SU-DHL-6 (cell line): ENCODE measurements at regions not wholly inside any gene's neighbourhood (a gene's known extent, or its start where the extent isn't known, plus 50 kb on each side); places are given as distances from the start of the nearest gene placed in this dataset.

Source experiments
- H2AFZ ChIP-seq: fragments of 200-600 bp; sonication (generic); 2 replicates; pipeline ENCODE4 v1.6.1; 2014; ENCODE audit warnings: low read depth, mild to moderate bottlenecking, moderate library complexity, mixed read lengths, antibody characterized with exemption, low read length; ENCODE audit not compliant: severe bottlenecking
- H3F3A ChIP-seq: fragments of 200-600 bp; shearing (Covaris generic); 2 replicates; pipeline ENCODE4 v1.6.0; 2016; ENCODE audit warnings: antibody characterized with exemption, mild to moderate bottlenecking; ENCODE audit not compliant: insufficient read depth
- H3K27ac ChIP-seq: fragments of 200-600 bp; sonication (generic); 2 replicates; pipeline ENCODE4 v1.5.1; 2016; ENCODE audit warnings: low read depth, mild to moderate bottlenecking, low read length, moderate library complexity, mixed read lengths
- H3K27me3 ChIP-seq: fragments of 200-600 bp; sonication (generic), shearing (Covaris generic); 2 replicates; pipeline ENCODE4 v1.6.0; 2014; ENCODE audit warnings: mild to moderate bottlenecking, low read length
- H3K36me3 ChIP-seq: fragments of 200-600 bp; sonication (generic); 2 replicates; pipeline ENCODE4 v1.6.1; 2014; ENCODE audit warnings: mild to moderate bottlenecking, low read length, mixed read lengths
- H3K4me2 ChIP-seq: fragments of 300-600, 200-600 bp; shearing (Covaris generic), sonication (generic); 2 replicates; pipeline ENCODE4 v1.6.0; 2014; ENCODE audit warnings: low read length, low read depth, mild to moderate bottlenecking; ENCODE audit not compliant: poor library complexity, severe bottlenecking
- H3K4me3 ChIP-seq: fragments of 200-600 bp; sonication (generic); 2 replicates; pipeline ENCODE4 v1.5.1; 2014; ENCODE audit warnings: antibody characterized with exemption, low read length, mild to moderate bottlenecking, mixed read lengths; ENCODE audit not compliant: insufficient read depth, poor library complexity, severe bottlenecking
- H3K79me2 ChIP-seq: fragments of 200-600 bp; sonication (generic); 2 replicates; pipeline ENCODE4 v1.6.1; 2014; ENCODE audit warnings: mild to moderate bottlenecking, low read length, moderate library complexity; ENCODE audit not compliant: insufficient read depth
- H3K9ac ChIP-seq: fragments of 200-600 bp; sonication (generic); 2 replicates; pipeline ENCODE4 v1.7.0; 2014; ENCODE audit warnings: mild to moderate bottlenecking, low read length
- H3K9me2 ChIP-seq: fragments of 200-600 bp; sonication (generic); replicated peaks from 2 replicates; pipeline ENCODE4 v1.6.1; 2014; ENCODE audit warnings: low read length; ENCODE audit not compliant: insufficient read depth
- H3K9me3 ChIP-seq: fragments of 200-600 bp; sonication (generic); 2 replicates; pipeline ENCODE4 v1.6.1; 2014; ENCODE audit warnings: low read length, mixed read lengths; ENCODE audit not compliant: insufficient read depth
- H4K20me1 ChIP-seq: fragments of 200-600 bp; sonication (generic); 2 replicates; pipeline ENCODE4 v1.6.1; 2014; ENCODE audit warnings: low read depth, mild to moderate bottlenecking, antibody characterized with exemption, low read length, moderate library complexity, mixed read lengths
- EZH2phosphoT487 ChIP-seq: fragments of 200-600 bp; sonication (generic), shearing (Covaris generic); conservative IDR thresholded peaks from 2 replicates; pipeline ENCODE4 v1.6.1; 2018; ENCODE audit warnings: mild to moderate bottlenecking, antibody characterized with exemption, low read length, moderate library complexity, mixed read lengths
- TF ChIP-seq, protein P1 (sequence below): fragments of 200-600 bp; sonication (generic); IDR thresholded peaks from one replicate; pipeline ENCODE4 v1.5.1; 2017; ENCODE audit warnings: antibody characterized with exemption, mild to moderate bottlenecking, low read length, moderate library complexity; ENCODE audit not compliant: insufficient read depth, poor library complexity, severe bottlenecking

DNA sequence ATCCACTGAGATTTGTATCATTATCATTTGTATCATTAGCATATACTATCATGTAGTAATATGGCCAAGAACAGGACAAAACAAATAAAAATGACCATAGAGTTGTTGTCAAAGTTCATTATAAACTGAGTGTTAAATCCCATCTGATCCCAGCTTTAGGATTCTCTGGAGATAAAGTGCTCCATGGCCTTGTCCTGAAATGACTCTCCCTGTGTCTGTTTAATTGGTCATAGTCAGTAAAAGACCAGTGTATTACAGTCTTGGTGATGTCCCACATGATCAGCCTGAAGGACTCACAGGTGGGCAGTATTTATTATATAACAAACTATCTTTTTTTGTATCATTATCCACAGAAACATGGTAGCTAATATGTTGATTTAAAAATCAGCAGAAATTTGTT, 361.6 kb downstream of the TMEM135 start:
- Histone ChIP-seq H3K36me3 (no peaks in the 10 kb centered on the region), H3K9ac (no peak overlapping the region), H3K4me2 (no peak overlapping the region), H4K20me1 (no peaks in the 10 kb centered on the region), H3K27ac (no peak overlapping the region), H2AFZ (no peak overlapping the region), H3F3A (no peaks in the 10 kb centered on the region), H3K4me3 (no peak overlapping the region), H3K9me2 (no peaks in the 10 kb centered on the region), H3K79me2 (no peaks in the 10 kb centered on the region), H3K27me3 (no peaks in the 10 kb centered on the region), H3K9me3 (no peaks in the 10 kb centered on the region)
- TF ChIP-seq, protein P1, sequence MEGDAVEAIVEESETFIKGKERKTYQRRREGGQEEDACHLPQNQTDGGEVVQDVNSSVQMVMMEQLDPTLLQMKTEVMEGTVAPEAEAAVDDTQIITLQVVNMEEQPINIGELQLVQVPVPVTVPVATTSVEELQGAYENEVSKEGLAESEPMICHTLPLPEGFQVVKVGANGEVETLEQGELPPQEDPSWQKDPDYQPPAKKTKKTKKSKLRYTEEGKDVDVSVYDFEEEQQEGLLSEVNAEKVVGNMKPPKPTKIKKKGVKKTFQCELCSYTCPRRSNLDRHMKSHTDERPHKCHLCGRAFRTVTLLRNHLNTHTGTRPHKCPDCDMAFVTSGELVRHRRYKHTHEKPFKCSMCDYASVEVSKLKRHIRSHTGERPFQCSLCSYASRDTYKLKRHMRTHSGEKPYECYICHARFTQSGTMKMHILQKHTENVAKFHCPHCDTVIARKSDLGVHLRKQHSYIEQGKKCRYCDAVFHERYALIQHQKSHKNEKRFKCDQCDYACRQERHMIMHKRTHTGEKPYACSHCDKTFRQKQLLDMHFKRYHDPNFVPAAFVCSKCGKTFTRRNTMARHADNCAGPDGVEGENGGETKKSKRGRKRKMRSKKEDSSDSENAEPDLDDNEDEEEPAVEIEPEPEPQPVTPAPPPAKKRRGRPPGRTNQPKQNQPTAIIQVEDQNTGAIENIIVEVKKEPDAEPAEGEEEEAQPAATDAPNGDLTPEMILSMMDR, result no peak
- TF ChIP-seq EZH2phosphoT487, result no peak

DNA sequence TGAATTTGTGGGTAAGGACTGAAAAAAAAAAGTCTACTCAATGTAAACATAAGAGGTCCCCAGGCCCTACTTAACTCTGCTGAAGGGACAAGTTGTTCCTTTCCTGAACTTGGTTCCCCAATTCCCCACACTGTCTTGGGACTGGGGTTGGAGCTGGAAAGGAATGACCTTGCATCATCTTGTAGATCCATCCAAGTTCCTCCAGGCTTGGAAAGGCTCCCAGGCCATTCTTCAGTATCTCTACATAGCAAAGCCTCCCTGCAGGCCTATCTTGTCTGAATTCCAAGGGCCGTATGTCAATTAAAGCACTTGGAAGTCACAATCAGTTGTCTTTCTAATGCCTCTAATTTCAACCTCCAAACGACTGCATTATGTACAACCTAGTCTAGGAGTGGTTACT, 361.2 kb downstream of the TMEM135 start:
- TF ChIP-seq, protein P1, result no peak
- TF ChIP-seq EZH2phosphoT487, result no peak
- Histone ChIP-seq H2AFZ (no peak overlapping the region), H3K27ac (no peak overlapping the region), H3F3A (no peaks in the 10 kb centered on the region), H4K20me1 (no peaks in the 10 kb centered on the region), H3K9me3 (no peaks in the 10 kb centered on the region), H3K9me2 (no peaks in the 10 kb centered on the region), H3K36me3 (no peaks in the 10 kb centered on the region), H3K4me2 (no peak overlapping the region), H3K79me2 (no peaks in the 10 kb centered on the region), H3K9ac (no peak overlapping the region), H3K4me3 (no peak overlapping the region), H3K27me3 (no peaks in the 10 kb centered on the region)

DNA sequence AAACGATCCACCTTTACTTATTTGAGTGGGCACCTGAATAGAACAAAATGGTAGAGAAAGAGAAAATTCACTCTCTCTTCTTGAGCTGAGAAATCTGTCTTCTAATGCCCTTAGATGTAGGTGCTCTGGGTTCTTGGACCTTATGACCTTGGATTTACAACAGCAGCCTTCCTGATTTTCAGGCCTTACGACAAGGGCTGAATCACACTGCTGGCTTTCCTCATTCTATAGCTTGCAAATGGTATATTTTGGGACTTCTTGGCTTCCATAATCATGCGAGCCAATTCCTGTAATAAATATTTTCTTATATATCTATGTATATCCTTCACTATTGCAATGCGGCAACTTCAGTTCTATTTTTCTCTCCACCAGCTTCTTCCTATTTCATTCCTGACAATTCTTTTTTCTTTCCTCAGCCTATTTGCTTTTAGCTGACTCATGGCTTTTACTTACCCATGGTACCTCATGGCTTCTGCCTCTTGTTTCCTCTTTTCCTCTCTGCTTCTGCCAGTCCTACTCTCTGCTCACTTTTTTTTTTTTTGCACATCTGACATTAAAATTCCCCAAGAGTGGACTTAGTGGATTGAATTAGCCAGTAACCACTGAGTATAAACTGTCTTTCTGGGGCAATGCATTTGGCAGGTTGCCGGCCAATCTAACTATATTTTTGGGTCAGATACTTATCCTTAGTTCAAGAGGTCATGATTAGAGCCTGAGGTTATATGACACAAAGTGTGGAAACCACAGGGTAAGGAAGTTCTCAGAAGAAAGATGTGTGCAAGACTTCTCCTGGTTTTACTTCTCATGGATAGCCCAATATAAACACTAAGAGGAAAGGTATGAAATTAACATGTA, 359.5 kb downstream of the TMEM135 start:
- Histone ChIP-seq H3K9me2 (no peaks in the 10 kb centered on the region), H3K9me3 (no peaks in the 10 kb centered on the region), H3K79me2 (no peaks in the 10 kb centered on the region), H3K4me2 (no peak overlapping the region), H2AFZ (no peak overlapping the region), H3K9ac (no peak overlapping the region), H3K27me3 (no peaks in the 10 kb centered on the region), H3K27ac (no peak overlapping the region), H3K4me3 (no peak overlapping the region), H3F3A (no peaks in the 10 kb centered on the region), H4K20me1 (no peaks in the 10 kb centered on the region), H3K36me3 (no peaks in the 10 kb centered on the region)
- TF ChIP-seq, protein P1, result no peak
- no peak for TF ChIP-seq EZH2phosphoT487
